ENCODE measurements at regions not wholly inside any gene's neighbourhood (a gene's known extent, or its start where the extent isn't known, plus 50 kb on each side); places are given as distances from the start of the nearest gene placed in this dataset.

DNA sequence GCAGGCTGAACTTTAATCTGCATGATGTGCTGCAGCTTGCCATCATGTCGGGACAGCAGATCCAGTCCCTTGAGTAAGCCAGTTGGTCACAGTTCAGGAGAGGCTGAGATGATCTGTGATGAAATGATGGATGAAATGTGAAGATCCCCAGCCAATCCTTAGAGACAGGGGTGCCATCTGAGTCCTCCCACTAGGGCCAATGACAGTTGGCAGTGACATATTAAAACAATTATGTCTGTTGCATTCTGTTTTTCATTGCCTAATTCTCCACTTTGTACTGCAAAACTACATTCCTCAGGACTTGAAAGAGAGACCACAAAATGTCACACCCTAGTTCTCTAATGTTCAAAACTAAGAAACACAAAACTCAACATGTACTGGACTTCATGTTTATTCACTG lies 66.3 kb upstream of the CAV2 start:
- Histone ChIP-seq H3K27ac (ENCODE audit: low read depth, low read length) (peak overlapping the region; percentile 96), H3K4me2 (ENCODE audit: low read length) (peak overlapping the region; percentile 65), H2AFZ (ENCODE audit: low read depth, low read length, poor library complexity, severe bottlenecking) (no peak overlapping the region), H3K36me3 (ENCODE audit: control insufficient read depth in 1 of 2, insufficient read depth in 2 of 2, low read length in 2 of 2) (peaks cover 0 to 12% of the 10 kb centered on the region in 2 experiments; a peak in 2 of 4 replicates), H3K9me2 (ENCODE audit: insufficient read depth) (no peaks in the 10 kb centered on the region), H3K4me1 (ENCODE audit: control insufficient read depth in 1 of 2, insufficient read depth in 2 of 2, low read length in 2 of 2) (peaks cover 56 to 81% of the 10 kb centered on the region in 2 experiments), H3K4me3 (replicated peaks in 1 of 2; ENCODE audit: low read depth in 1 of 2, low read length in 2 of 2) (no peak overlapping the region), H4K20me1 (ENCODE audit: insufficient read depth) (no peaks in the 10 kb centered on the region), H3K79me2 (ENCODE audit: insufficient read depth, low read length) (peaks cover 6% of the 10 kb centered on the region; the same call in 1 of the 2 replicates), H3K9me3 (ENCODE audit: control insufficient read depth in 1 of 2, insufficient read depth in 1 of 2, low read depth in 1 of 2, low read length in 2 of 2) (no peaks in the 10 kb centered on the region), H3K27me3 (ENCODE audit: insufficient read depth, low read length) (no peaks in the 10 kb centered on the region), H3K9ac (ENCODE audit: low read length) (no peak overlapping the region; the same call in 1 of the 2 replicates)
- no peak for ATAC-seq
- POLR2A ChIA-PET: interaction anchor here (1.4 kb wide), 1 partner anchor 9 kb away, joined by 6 read pairs; no protein-coding TSS in a partner anchor
- DNase-seq (ENCODE audit: low read depth, low spot score): no peak
- intact Hi-C loops (cut with micrococcal nuclease): loop anchor here (5.0 kb wide), 1 partner anchor 171 kb away; no protein-coding TSS in a partner anchor
- TF ChIP-seq CEBPB (IDR thresholded peaks at IDR 0.05; ENCODE audit: low read depth) (peak; percentile 43; the same call in 1 of the 2 replicates), CBX3 (IDR thresholded peaks at IDR 0.05; ENCODE audit: low read depth) (0 out of 2 replicates have a peak, but pooled peaks have one; percentile 21), ELF1 (IDR thresholded peaks at IDR 0.05; ENCODE audit: borderline replicate concordance, low read depth) (no peak)
- RAD21 ChIA-PET (ENCODE audit: low non-redundant PET in 1 of 2, low total read pairs in 2 of 2, uncharacterized antibody in 2 of 2, unreplicated experiment in 2 of 2): no interaction called here
- CTCF ChIA-PET: no interaction called here
- BruUV-seq (replicated peaks): no TSS peak

GRCh38 chr7:116434820-116435341 lies 64.7 kb upstream of the CAV2 start:
- Histone ChIP-seq H3K4me1 (ENCODE audit: control insufficient read depth in 1 of 2, insufficient read depth in 2 of 2, low read length in 2 of 2) (peaks cover 59 to 85% of the 10 kb centered on the region in 2 experiments), H3K79me2 (ENCODE audit: insufficient read depth, low read length) (peaks cover 9% of the 10 kb centered on the region; the same call in 1 of the 2 replicates), H3K4me2 (ENCODE audit: low read length) (peak overlapping the region; percentile 65), H3K36me3 (ENCODE audit: control insufficient read depth in 1 of 2, insufficient read depth in 2 of 2, low read length in 2 of 2) (peaks cover 0 to 25% of the 10 kb centered on the region in 2 experiments; a peak in 2 of 4 replicates), H3K4me3 (replicated peaks in 1 of 2; ENCODE audit: low read depth in 1 of 2, low read length in 2 of 2) (0 out of 4 replicates have a peak overlapping the region, but pooled peaks of 1 of the 2 experiments have one; percentile 3), H3K27ac (ENCODE audit: low read depth, low read length) (peak overlapping the region; percentile 96), H3K9me3 (ENCODE audit: control insufficient read depth in 1 of 2, insufficient read depth in 1 of 2, low read depth in 1 of 2, low read length in 2 of 2) (no peaks in the 10 kb centered on the region), H3K9me2 (ENCODE audit: insufficient read depth) (no peaks in the 10 kb centered on the region), H3K9ac (ENCODE audit: low read length) (peak overlapping the region; percentile 48), H3K27me3 (ENCODE audit: insufficient read depth, low read length) (no peaks in the 10 kb centered on the region), H4K20me1 (ENCODE audit: insufficient read depth) (no peaks in the 10 kb centered on the region), H2AFZ (ENCODE audit: low read depth, low read length, poor library complexity, severe bottlenecking) (no peak overlapping the region)
- ChIA-PET CTCF (no interaction called here), RAD21 (ENCODE audit: low non-redundant PET in 1 of 2, low total read pairs in 2 of 2, uncharacterized antibody in 2 of 2, unreplicated experiment in 2 of 2) (no interaction called here), POLR2A (interaction anchor here (1.0 kb wide), 1 partner anchor 8 kb away, joined by 3 read pairs; no protein-coding TSS in a partner anchor)
- peak; percentile 79 for ATAC-seq
- peak; percentile 53 for DNase-seq (ENCODE audit: low read depth, low spot score)
- intact Hi-C loops (cut with micrococcal nuclease): loop anchor here (5.0 kb wide), 1 partner anchor 173 kb away; no protein-coding TSS in a partner anchor
- TSS peak; percentile 31 for BruUV-seq (replicated peaks)
- peak; percentile 35 for TF ChIP-seq RAD21 (IDR thresholded peaks at IDR 0.05; ENCODE audit: low read depth)
- TF ChIP-seq ZFX (IDR thresholded peaks at IDR 0.05): no peak
- TF ChIP-seq EZH2phosphoT487 (IDR thresholded peaks at IDR 0.05; ENCODE audit: borderline replicate concordance): no peak
- no peak for TF ChIP-seq YY1 (IDR thresholded peaks at IDR 0.05; ENCODE audit: extremely low read depth, insufficient replicate concordance, low read depth, low read length)
- no peak for TF ChIP-seq POLR2A (IDR thresholded peaks at IDR 0.05; ENCODE audit: borderline replicate concordance, extremely low read depth, insufficient read depth, insufficient read length)
- TF ChIP-seq CBX3 (IDR thresholded peaks at IDR 0.05; ENCODE audit: low read depth): peak; percentile 69; the same call in 1 of the 2 replicates
- TF ChIP-seq, protein P1, sequence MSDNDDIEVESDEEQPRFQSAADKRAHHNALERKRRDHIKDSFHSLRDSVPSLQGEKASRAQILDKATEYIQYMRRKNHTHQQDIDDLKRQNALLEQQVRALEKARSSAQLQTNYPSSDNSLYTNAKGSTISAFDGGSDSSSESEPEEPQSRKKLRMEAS (IDR thresholded peaks at IDR 0.05): peak; percentile 19; the same call in 1 of the 2 replicates
- TF ChIP-seq POLR2AphosphoS5 (IDR thresholded peaks at IDR 0.05; ENCODE audit: low read depth, low read length): no peak
- no peak for TF ChIP-seq TCF7L2 (IDR thresholded peaks at IDR 0.05; ENCODE audit: borderline replicate concordance, extremely low read depth, insufficient read depth, insufficient read length)
- no peak; the same call in 1 of the 2 replicates for TF ChIP-seq SIN3A (IDR thresholded peaks at IDR 0.05; ENCODE audit: low read depth)
- TF ChIP-seq REST (IDR thresholded peaks at IDR 0.05; ENCODE audit: low read depth): no peak
- TF ChIP-seq, protein P2, sequence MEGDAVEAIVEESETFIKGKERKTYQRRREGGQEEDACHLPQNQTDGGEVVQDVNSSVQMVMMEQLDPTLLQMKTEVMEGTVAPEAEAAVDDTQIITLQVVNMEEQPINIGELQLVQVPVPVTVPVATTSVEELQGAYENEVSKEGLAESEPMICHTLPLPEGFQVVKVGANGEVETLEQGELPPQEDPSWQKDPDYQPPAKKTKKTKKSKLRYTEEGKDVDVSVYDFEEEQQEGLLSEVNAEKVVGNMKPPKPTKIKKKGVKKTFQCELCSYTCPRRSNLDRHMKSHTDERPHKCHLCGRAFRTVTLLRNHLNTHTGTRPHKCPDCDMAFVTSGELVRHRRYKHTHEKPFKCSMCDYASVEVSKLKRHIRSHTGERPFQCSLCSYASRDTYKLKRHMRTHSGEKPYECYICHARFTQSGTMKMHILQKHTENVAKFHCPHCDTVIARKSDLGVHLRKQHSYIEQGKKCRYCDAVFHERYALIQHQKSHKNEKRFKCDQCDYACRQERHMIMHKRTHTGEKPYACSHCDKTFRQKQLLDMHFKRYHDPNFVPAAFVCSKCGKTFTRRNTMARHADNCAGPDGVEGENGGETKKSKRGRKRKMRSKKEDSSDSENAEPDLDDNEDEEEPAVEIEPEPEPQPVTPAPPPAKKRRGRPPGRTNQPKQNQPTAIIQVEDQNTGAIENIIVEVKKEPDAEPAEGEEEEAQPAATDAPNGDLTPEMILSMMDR (IDR thresholded peaks at IDR 0.05 in 2 of 3, conservative IDR thresholded peaks at IDR 0.05 in 1 of 3; ENCODE audit: borderline replicate concordance in 1 of 3, insufficient read depth in 1 of 3, low read depth in 2 of 3, low read length in 2 of 3): no peak

Measured in HCT116 (cell line).